DND-41 (cell line): ENCODE measurements at regions not wholly inside any gene's neighbourhood (a gene's known extent, or its start where the extent isn't known, plus 50 kb on each side); places are given as distances from the start of the nearest gene placed in this dataset.

Experiments used
- CTCF ChIP-seq: IDR thresholded peaks from 2 replicates; pipeline ENCODE4 v1.5.1; 2012; ENCODE audit warnings: borderline replicate concordance, low read length, moderate library complexity, mild to moderate bottlenecking; ENCODE audit not compliant: poor library complexity, severe bottlenecking; ENCODE audit errors: extremely low read depth
- EZH2 ChIP-seq: IDR thresholded peaks from 3 replicates; pipeline ENCODE4 v1.6.1; 2012; ENCODE audit warnings: borderline replicate concordance, low read depth, mild to moderate bottlenecking, moderate library complexity, low read length, inconsistent platforms; ENCODE audit not compliant: severe bottlenecking

- TF ChIP-seq CTCF (no peak), EZH2 (no peak)
These were observed 95.0 kb downstream of the LIG4 start for GRCh38 chr13:108120302-108120701.
